GM12891 (cell line): ENCODE measurements at regions not wholly inside any gene's neighbourhood (a gene's known extent, or its start where the extent isn't known, plus 50 kb on each side); places are given as distances from the start of the nearest gene placed in this dataset.

Experiments
- DNase-seq: peaks from one replicate; pipeline ENCODE4 v3.0.0; 2011; ENCODE audit warnings: low spot score; ENCODE audit not compliant: insufficient read length
- FAIRE-seq: peaks from 2 replicates; lab custom pipeline; 2011; peaks lifted over from hg19 to GRCh38; lab: Jason Lieb, UNC
- PAX5 ChIP-seq: IDR thresholded peaks from 2 replicates; pipeline ENCODE4 v1.6.1; 2011; ENCODE audit warnings: low read length, moderate library complexity, mild to moderate bottlenecking; ENCODE audit not compliant: insufficient read depth, severe bottlenecking
- POLR2A ChIP-seq: IDR thresholded peaks from 2 replicates; pipeline ENCODE4 v1.6.1; 2011; ENCODE audit warnings: low read depth, low read length, control low read depth
- POLR2AphosphoS5 ChIP-seq: IDR thresholded peaks from 2 replicates; pipeline ENCODE4 v1.6.1; 2011; ENCODE audit warnings: low read depth, low read length, control low read depth
- POU2F2 ChIP-seq: IDR thresholded peaks from 2 replicates; pipeline ENCODE4 v1.6.1; 2011; ENCODE audit warnings: low read depth, mild to moderate bottlenecking, control low read depth, low read length, moderate library complexity
- SPI1 ChIP-seq: IDR thresholded peaks from 2 replicates; pipeline ENCODE4 v1.6.1; 2011; ENCODE audit warnings: low read depth, low read length, control low read depth
- TAF1 ChIP-seq: IDR thresholded peaks from 2 replicates; pipeline ENCODE4 v1.6.1; 2011; ENCODE audit warnings: low read depth, low read length, control low read depth

- FAIRE-seq: no peak
- TF ChIP-seq PAX5 (no peak), TAF1 (no peak), SPI1 (no peak), POLR2AphosphoS5 (no peak), POU2F2 (no peak), POLR2A (no peak)
These were observed 530.3 kb downstream of the EPHA5 start for GRCh38 chr4:65139998-65140397.

GRCh38 chr4:65126200-65126599 is 544.1 kb downstream of the EPHA5 start:
- DNase-seq: no peak
- TF ChIP-seq SPI1 (no peak), POLR2A (no peak), TAF1 (no peak), PAX5 (no peak), POLR2AphosphoS5 (no peak), POU2F2 (no peak)
- no peak for FAIRE-seq

More at GRCh38 chr4:65139998-65140397, 530.3 kb downstream of the EPHA5 start:
- DNase-seq: no peak

DNA sequence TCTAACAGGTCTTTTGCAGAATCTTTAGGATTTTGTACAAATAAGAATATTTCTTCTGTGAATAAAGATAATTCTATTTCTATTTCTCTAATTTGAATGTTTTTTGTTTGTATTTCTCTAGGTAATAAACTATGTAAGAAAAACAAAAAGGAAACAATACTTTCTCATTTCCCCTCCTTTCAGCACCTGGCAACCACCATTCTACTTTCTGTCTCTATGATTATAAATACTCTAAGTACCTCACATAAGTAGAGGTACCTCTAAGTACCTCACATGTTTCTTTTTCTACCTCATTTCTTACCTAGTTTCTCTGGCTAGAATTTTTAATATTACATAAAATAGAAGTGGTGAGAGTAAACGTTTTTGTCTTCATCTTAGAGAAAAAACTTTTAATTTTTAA is 550.0 kb downstream of the EPHA5 start:
- DNase-seq (no peak), FAIRE-seq (no peak)
- TF ChIP-seq SPI1 (no peak), POU2F2 (no peak), PAX5 (no peak), POLR2A (no peak), POLR2AphosphoS5 (no peak), TAF1 (no peak)

GRCh38 chr4:65102419-65102818 is 567.9 kb downstream of the EPHA5 start:
- TF ChIP-seq POU2F2: no peak
- TF ChIP-seq TAF1: no peak
- TF ChIP-seq POLR2AphosphoS5: no peak
- no peak for TF ChIP-seq POLR2A
- no peak for TF ChIP-seq SPI1
- FAIRE-seq: no peak
- no peak for DNase-seq

DNA sequence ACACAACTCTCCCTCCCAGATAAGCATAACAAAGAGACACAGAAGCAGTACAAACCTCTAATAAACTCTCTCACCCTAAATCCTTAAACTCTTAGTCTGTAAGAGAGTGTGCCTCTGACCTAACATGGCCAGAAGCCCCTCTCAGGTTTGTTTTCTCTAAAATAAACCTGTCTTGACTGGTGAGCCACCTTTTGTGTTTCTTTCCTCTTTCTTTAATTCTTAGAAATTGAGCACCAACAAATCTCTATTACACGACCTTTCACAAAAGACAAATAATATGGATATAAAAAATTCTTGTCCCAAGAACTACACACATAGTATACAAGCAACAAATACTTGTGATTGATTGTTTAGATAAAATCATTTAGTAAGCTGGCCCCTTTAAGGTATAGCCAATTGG is 573.7 kb downstream of the EPHA5 start:
- DNase-seq (no peak), FAIRE-seq (no peak)
- TF ChIP-seq POLR2AphosphoS5: no peak
- no peak for TF ChIP-seq POLR2A

GRCh38 chr4:65089666-65090065 is 580.6 kb downstream of the EPHA5 start:
- TF ChIP-seq TAF1 (no peak), POU2F2 (no peak)
- no peak for FAIRE-seq
- DNase-seq: no peak

GRCh38 chr4:65083076-65083475 is 587.2 kb downstream of the EPHA5 start:
- no peak for DNase-seq
- TF ChIP-seq POU2F2: no peak
- no peak for TF ChIP-seq PAX5
- TF ChIP-seq POLR2A: no peak
- no peak for TF ChIP-seq SPI1
- no peak for TF ChIP-seq POLR2AphosphoS5
- no peak for TF ChIP-seq TAF1
- no peak for FAIRE-seq

- DNase-seq: no peak
- TF ChIP-seq PAX5 (no peak), POLR2AphosphoS5 (no peak), TAF1 (no peak), SPI1 (no peak), POLR2A (no peak), POU2F2 (no peak)
- FAIRE-seq: no peak
These were observed 598.7 kb downstream of the EPHA5 start for GRCh38 chr4:65071564-65071963.

GRCh38 chr4:65069177-65069576 is 601.1 kb downstream of the EPHA5 start:
- no peak for FAIRE-seq
- no peak for DNase-seq
- no peak for TF ChIP-seq POU2F2
- TF ChIP-seq POLR2A: no peak
- TF ChIP-seq SPI1: no peak
- no peak for TF ChIP-seq PAX5
- TF ChIP-seq POLR2AphosphoS5: no peak
- TF ChIP-seq TAF1: no peak

DNA sequence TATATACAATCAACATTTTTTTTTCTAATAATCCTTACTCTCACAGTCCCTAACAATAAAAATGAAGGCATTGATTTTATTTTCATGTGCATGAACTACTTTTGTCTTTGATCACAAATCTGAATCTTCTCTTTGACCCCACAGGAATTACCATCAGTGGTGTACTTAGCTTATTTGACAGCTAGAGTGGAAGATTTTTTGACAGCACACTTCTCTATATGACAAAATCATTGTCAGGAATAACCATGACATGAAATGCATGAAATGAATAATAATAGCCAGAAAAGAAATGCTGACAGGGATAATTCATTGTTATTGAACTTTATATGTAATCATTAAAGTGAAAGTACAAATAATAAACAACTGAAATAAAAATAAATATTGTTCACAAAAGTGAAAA is 604.2 kb downstream of the EPHA5 start:
- FAIRE-seq: no peak
- TF ChIP-seq PAX5 (no peak), POU2F2 (no peak), POLR2AphosphoS5 (no peak), SPI1 (no peak), TAF1 (no peak), POLR2A (no peak)
- DNase-seq: no peak
